ENCODE measurements at regions not wholly inside any gene's neighbourhood (a gene's known extent, or its start where the extent isn't known, plus 50 kb on each side); places are given as distances from the start of the nearest gene placed in this dataset.

DNA sequence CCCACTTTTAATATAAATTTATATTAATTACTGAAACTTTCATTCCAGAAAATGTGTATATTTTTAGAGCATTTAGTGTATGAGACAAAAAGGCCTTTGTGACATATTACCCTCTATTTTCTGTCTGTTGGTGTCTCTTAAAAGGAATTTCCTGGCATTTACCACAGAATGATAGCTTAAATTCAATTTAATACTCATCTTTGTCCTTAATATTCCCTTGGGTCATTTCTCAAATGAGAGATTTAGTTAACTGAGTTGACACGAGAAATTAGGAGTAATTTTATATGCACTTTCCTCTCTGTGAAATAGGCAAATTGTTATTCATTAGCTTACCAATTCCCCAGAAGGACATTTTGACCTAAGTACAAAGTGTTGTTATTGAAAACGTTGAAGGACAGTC, 101.7 kb upstream of the CTTNBP2 start:
- TF ChIP-seq POLR2A (IDR thresholded peaks at IDR 0.05) (no peak), EP300 (IDR thresholded peaks at IDR 0.05) (no peak)
- TF ChIP-seq, protein P1, sequence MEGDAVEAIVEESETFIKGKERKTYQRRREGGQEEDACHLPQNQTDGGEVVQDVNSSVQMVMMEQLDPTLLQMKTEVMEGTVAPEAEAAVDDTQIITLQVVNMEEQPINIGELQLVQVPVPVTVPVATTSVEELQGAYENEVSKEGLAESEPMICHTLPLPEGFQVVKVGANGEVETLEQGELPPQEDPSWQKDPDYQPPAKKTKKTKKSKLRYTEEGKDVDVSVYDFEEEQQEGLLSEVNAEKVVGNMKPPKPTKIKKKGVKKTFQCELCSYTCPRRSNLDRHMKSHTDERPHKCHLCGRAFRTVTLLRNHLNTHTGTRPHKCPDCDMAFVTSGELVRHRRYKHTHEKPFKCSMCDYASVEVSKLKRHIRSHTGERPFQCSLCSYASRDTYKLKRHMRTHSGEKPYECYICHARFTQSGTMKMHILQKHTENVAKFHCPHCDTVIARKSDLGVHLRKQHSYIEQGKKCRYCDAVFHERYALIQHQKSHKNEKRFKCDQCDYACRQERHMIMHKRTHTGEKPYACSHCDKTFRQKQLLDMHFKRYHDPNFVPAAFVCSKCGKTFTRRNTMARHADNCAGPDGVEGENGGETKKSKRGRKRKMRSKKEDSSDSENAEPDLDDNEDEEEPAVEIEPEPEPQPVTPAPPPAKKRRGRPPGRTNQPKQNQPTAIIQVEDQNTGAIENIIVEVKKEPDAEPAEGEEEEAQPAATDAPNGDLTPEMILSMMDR (IDR thresholded peaks at IDR 0.05): no peak
